ENCODE measurements at regions not wholly inside any gene's neighbourhood (a gene's known extent, or its start where the extent isn't known, plus 50 kb on each side); places are given as distances from the start of the nearest gene placed in this dataset.

DNA sequence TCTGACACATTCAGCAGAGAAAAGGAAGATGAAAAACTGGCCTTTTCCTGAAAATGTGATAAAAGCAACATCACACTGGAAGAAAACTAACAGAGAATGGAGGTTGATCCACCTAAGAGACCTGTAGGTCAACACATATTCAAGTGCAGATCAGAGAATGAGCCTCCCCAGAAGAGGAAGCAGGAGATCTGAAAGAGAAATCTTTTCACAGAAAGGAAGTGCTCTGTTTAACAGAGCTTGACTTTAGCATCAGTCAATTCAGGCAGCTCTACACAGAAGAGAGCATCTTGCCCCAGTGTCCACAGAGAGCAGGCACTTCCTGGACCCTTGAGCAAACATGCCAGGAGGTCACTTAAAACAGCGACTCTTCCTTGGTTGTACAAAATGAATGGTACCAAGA, 655.4 kb upstream of the GBE1 start:
- H3K4me3 ChIP-seq = no peak overlapping the region
- no peak for ATAC-seq

DNA sequence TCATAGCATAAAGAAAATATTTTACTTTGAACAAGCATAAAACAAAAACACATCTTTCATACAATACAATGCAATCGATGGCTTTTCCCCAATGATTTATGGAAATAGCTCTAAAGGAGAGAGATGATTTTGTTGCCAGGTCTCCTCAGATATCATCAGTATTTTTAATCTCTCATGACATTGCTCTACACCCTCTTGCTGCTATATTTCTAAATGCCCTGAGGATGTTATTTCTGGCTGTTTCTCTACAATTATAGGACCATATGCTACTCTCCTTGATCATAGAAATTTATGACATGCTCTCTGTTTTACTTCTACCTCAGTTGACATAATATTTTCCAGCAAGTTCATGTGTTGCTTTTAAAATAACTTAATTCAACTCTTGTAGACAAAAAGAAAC, 654.9 kb upstream of the GBE1 start:
- H3K9me3 ChIP-seq = no peaks in the 10 kb centered on the region
- no peaks in the 10 kb centered on the region for H3K36me3 ChIP-seq
- no peaks in the 10 kb centered on the region for H3K4me1 ChIP-seq
- ATAC-seq (no peak), DNase-seq (no peak)
- TF ChIP-seq, protein P1, sequence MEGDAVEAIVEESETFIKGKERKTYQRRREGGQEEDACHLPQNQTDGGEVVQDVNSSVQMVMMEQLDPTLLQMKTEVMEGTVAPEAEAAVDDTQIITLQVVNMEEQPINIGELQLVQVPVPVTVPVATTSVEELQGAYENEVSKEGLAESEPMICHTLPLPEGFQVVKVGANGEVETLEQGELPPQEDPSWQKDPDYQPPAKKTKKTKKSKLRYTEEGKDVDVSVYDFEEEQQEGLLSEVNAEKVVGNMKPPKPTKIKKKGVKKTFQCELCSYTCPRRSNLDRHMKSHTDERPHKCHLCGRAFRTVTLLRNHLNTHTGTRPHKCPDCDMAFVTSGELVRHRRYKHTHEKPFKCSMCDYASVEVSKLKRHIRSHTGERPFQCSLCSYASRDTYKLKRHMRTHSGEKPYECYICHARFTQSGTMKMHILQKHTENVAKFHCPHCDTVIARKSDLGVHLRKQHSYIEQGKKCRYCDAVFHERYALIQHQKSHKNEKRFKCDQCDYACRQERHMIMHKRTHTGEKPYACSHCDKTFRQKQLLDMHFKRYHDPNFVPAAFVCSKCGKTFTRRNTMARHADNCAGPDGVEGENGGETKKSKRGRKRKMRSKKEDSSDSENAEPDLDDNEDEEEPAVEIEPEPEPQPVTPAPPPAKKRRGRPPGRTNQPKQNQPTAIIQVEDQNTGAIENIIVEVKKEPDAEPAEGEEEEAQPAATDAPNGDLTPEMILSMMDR (IDR thresholded peaks at IDR 0.05) = no peak
- intact Hi-C loops (cut with DNase I) = no loop called here
- H3K27ac ChIP-seq = no peak overlapping the region
- no peaks in the 10 kb centered on the region for H3K27me3 ChIP-seq (ENCODE audit: low read depth)
- no peak overlapping the region for H3K4me3 ChIP-seq

More for the DNA sequence above, 655.4 kb upstream of the GBE1 start:
- DNase-seq = no peak
- TF ChIP-seq, protein P1 (IDR thresholded peaks at IDR 0.05) = no peak
- no peaks in the 10 kb centered on the region for H3K36me3 ChIP-seq
- no peaks in the 10 kb centered on the region for H3K9me3 ChIP-seq
- intact Hi-C loops (cut with DNase I) = no loop called here
- no peak overlapping the region for H3K27ac ChIP-seq
- H3K4me1 ChIP-seq = no peaks in the 10 kb centered on the region
- H3K27me3 ChIP-seq (ENCODE audit: low read depth) = no peaks in the 10 kb centered on the region

GRCh38 chr3:82413171-82413570, 651.7 kb upstream of the GBE1 start:
- H3K36me3 ChIP-seq = no peaks in the 10 kb centered on the region
- ATAC-seq (no peak), DNase-seq (no peak)
- intact Hi-C loops (cut with DNase I) = no loop called here
- no peaks in the 10 kb centered on the region for H3K9me3 ChIP-seq
- H3K4me3 ChIP-seq = no peak overlapping the region
- no peak overlapping the region for H3K27ac ChIP-seq
- no peaks in the 10 kb centered on the region for H3K4me1 ChIP-seq
- TF ChIP-seq, protein P1 (IDR thresholded peaks at IDR 0.05) = no peak
- H3K27me3 ChIP-seq (ENCODE audit: low read depth) = no peaks in the 10 kb centered on the region

DNA sequence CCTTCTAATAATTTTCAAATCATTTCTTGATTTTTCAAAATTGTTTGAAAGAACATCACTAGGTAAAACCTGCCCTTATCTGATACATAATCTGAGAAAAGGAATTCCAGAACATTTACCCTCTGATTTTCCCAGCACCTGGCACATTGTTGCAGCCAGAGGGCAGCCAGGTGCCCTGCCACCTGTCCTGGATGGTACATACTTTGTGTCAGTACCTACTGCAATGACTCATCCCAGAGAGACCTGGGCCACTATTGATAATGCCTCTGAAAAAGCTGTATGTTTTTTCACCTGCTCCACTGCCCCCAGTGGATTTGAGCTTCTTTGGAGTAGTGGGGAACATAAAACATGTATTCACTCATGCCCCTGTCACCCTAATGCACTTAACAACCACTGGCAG, 648.9 kb upstream of the GBE1 start:
- Histone ChIP-seq H3K27me3 (ENCODE audit: low read depth) (no peaks in the 10 kb centered on the region), H3K4me3 (no peak overlapping the region), H3K27ac (no peak overlapping the region), H3K4me1 (no peaks in the 10 kb centered on the region), H3K9me3 (no peaks in the 10 kb centered on the region), H3K36me3 (no peaks in the 10 kb centered on the region)
- DNase-seq (no peak), ATAC-seq (no peak)
- intact Hi-C loops (cut with DNase I) = no loop called here
- TF ChIP-seq, protein P1 (IDR thresholded peaks at IDR 0.05) = no peak

GRCh38 chr3:82409842-82410241, 648.4 kb upstream of the GBE1 start:
- intact Hi-C loops (cut with DNase I) = no loop called here

More at GRCh38 chr3:82409842-82410241, 648.4 kb upstream of the GBE1 start:
- Histone ChIP-seq H3K27me3 (ENCODE audit: low read depth) (no peaks in the 10 kb centered on the region), H3K4me1 (no peaks in the 10 kb centered on the region), H3K36me3 (no peaks in the 10 kb centered on the region), H3K9me3 (no peaks in the 10 kb centered on the region), H3K4me3 (no peak overlapping the region), H3K27ac (no peak overlapping the region)
- TF ChIP-seq, protein P1 (IDR thresholded peaks at IDR 0.05) = no peak
- no peak for ATAC-seq
- no peak for DNase-seq
